ENCODE measurements at regions not wholly inside any gene's neighbourhood (a gene's known extent, or its start where the extent isn't known, plus 50 kb on each side); places are given as distances from the start of the nearest gene placed in this dataset.
A peak's percentile ranks its signal among the peaks of the same experiment; 100 is the strongest.

GRCh38 chr1:177495878-177496277 is 325.1 kb downstream of the BRINP2 start:
- no peak for DNase-seq (ENCODE audit: low read depth in 3 of 3, low spot score in 2 of 3)

- no peak for DNase-seq (ENCODE audit: low read depth in 3 of 3, low spot score in 2 of 3)
Measured at GRCh38 chr1:177490786-177491185, 320.0 kb downstream of the BRINP2 start.

DNA sequence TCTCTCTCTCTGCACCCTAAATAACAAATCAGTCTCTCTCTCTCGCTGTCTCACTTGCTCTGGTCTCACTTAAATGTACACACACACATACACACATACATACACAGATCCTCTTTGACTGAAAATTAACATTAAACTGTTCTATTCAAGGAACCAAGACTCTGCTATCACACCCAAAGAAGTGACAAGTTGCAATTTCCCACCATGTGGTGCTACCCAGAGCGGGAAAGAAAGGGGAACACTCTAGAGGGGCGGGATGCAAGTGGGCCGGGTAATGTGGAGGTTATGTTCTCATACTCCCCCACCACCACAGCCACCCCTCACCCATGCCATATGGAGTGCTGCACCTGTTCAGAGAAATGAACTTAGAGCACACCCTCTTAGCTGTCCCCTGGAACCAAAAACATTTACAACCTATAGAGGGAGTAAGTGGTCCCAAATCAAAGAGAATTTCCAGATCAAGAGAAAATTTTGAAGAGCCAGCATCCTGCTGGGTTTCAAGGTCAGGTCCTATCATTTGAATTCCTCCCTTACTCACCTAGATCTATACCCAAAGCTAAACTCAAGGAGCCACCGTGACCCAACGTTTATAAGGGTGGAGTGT is 319.4 kb downstream of the BRINP2 start:
- DNase-seq (ENCODE audit: low read depth in 3 of 3, low spot score in 2 of 3) = no peak

- no peak for DNase-seq (ENCODE audit: low read depth in 3 of 3, low spot score in 2 of 3)
Measured at GRCh38 chr1:177488722-177489121, 318.0 kb downstream of the BRINP2 start.

- no peak for DNase-seq (ENCODE audit: low read depth in 3 of 3, low spot score in 2 of 3)
Measured at GRCh38 chr1:177487481-177487880, 316.7 kb downstream of the BRINP2 start.

DNA sequence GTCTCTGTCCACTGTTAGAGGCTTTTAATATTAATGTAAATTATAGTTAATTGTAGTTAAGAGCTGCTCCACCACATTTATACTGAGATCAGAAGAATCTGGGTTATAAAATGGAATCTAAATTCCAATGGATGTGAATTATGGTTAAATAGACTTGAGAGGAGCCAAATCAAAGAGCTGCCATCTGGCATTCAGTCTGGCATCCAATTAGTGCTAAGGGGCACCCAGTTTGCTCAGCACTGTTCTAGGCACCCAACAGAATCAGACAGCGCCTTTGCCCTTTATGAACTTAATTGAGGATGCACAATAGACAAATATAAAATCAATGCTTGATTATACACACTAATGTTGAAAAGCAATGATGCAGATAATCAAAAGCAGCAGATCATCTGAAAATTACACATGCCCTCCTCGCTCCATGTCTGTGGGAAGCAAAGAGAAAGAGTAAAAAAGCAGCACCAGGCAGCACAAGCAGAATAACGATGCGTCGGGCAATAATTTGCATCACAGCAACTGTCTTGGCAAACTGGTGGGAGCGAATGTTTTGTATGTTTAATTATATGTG is 310.1 kb downstream of the BRINP2 start:
- no peak for DNase-seq (ENCODE audit: low read depth in 3 of 3, low spot score in 2 of 3)

DNA sequence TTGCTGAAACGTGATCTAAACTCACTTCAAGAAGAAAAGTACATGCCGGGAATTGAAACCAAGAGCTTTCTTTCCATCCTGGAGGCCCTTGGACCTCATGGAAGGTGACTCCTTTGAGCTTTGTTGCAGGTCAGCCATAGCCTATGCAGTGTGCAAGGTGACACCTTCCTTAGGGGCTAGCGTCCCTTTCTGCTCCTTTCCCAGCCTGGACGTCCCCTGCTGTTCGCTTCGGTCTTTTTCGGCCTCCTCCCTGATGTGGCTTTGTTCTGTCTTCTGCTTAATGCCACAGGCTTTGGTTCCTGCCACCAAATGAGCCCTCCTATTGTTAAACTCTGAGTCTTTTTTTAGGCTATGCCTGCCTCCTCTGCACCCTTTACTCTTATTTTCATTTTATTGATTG is 308.8 kb downstream of the BRINP2 start:
- no peak for DNase-seq (ENCODE audit: low read depth in 3 of 3, low spot score in 2 of 3)

- no peak for DNase-seq (ENCODE audit: low read depth in 3 of 3, low spot score in 2 of 3)
Measured at GRCh38 chr1:177476676-177477075, 305.9 kb downstream of the BRINP2 start.

DNA sequence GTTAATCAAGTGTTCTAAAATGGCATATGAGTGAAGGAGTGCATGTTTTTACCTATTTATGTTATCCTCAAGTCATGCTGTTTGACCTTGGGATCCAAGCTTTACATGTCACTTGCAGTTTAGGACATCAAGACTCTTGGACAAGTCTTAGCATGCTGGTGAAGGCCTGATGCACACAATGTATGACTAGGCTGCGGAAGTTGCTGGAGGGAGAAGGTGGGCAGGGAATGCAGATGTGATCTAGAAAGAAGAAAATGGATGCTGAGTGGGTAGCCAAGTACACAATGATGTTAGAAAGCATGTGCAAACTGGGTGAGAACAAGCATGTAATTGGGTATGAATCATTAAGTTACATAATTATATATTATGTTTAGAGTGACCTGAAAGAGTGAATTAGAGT is 301.8 kb downstream of the BRINP2 start:
- no peak for DNase-seq (ENCODE audit: low read depth in 3 of 3, low spot score in 2 of 3)

- no peak for DNase-seq (ENCODE audit: low read depth in 3 of 3, low spot score in 2 of 3)
Measured at GRCh38 chr1:177471244-177471643, 300.5 kb downstream of the BRINP2 start.

DNA sequence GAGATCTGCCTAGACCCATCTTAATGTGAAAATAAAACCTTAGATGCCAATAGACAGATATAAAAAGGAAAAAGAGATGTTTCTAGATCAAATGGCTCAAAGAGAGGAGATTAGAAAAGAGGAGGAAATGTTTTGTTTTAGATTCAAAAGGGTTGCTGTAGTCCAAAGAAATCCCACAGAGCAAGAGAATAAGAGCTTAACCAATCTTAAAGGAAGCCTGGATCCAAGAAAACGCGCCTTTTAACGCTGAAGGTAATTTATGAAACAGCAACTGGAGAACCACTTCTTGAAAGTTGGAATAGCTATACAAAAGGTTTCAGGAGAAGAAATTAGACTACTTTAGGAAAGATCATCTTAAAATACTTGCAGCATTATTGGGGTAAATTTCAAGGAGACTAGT is 298.8 kb downstream of the BRINP2 start:
- no peak for DNase-seq (ENCODE audit: low read depth in 3 of 3, low spot score in 2 of 3)

- no peak for DNase-seq (ENCODE audit: low read depth in 3 of 3, low spot score in 2 of 3)
Measured at GRCh38 chr1:177466286-177466685, 295.5 kb downstream of the BRINP2 start.

DNA sequence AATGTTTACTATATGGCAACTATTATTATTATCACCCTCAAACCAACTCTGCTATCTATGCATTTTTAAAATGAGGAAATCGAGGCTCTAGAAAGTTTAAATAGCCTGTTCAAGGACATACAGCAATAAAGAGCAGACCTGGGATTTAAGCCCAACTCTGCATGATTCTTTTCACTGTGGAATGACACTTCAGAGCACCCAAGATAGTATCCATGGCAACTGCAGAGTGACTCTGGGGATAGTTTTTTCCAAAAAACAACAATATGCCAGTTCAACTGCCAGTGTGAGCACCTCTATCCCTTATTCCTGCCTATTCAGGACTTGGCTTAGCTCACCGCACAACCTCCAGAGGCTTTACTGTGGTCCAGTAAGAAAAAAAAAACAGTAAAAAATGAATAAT is 293.9 kb downstream of the BRINP2 start:
- no peak for DNase-seq (ENCODE audit: low read depth in 3 of 3, low spot score in 2 of 3)

GRCh38 chr1:177451191-177451590 is 280.4 kb downstream of the BRINP2 start:
- peak in 1 of 3 donors; percentile 6 for DNase-seq (ENCODE audit: low read depth in 3 of 3, low spot score in 2 of 3)

GRCh38 chr1:177448652-177449357 is 278.0 kb downstream of the BRINP2 start:
- no peak for DNase-seq (ENCODE audit: low read depth in 3 of 3, low spot score in 2 of 3)

DNA sequence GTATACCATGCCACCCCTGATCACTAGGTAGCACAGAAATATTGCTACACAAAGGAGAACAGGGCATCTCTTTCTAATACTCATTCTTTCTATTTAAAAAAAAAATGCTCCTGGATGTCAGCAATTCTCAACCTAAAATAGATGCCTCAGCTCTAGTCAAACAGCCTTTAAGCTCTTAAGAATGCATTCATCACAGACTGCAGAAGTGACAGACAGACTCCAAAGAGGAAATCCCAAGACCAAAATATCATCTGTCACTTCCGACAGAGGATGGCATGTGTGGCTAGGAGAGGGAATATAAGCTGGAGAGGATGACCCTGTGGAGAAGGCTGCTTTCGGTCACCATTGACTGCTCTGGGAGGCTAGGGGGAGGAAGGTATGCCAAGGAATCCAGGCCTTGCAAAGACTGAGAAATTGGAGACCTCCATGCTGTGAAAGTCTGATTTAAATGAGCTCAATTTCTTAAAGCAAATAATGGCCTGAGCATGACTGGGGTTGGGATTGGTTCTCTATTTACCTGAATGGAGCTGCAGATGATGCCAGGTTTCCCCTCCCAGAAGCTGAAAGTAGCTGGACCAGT is 277.4 kb downstream of the BRINP2 start:
- DNase-seq (ENCODE audit: low read depth in 3 of 3, low spot score in 2 of 3) = no peak

- no peak for DNase-seq (ENCODE audit: low read depth in 3 of 3, low spot score in 2 of 3)
Measured at GRCh38 chr1:177444997-177445746, 274.4 kb downstream of the BRINP2 start.

DNA sequence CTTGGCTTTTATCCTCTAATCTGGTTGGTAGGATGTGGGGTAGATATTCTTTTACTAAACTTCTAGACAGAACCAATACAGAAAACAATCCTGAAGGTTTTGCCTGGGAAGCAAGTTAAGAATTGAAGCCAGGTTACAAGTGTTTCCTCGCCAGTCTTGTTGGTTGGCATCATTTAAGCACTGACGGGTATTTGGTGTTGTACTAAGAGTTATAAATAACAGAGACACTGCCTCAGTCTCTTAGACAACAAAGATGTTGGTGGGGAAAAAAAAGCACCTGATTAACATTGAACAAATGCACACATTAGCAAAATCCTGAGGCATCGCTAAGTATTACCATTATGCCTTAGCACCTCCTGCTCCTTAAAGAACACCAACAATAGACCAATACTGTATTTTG is 272.2 kb downstream of the BRINP2 start:
- DNase-seq (ENCODE audit: low read depth in 3 of 3, low spot score in 2 of 3) = no peak

DNA sequence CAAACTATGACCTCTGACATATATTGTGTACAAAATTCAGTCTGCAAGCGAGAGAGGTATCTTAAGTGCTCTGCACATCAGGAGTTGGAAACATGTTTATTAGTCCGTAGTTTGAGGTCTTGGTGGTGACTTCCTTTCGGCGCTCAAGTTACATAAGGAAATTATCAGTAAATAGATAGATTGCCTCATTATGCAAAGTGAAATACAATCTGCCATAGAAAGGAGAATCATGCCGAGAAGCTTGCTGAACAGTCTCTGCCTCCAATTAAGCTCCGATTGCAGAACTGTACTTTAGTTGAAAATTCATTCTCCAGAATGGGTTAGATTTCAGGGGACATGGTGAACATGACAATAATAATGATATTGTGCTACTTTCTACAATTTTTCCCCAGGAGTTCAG is 271.8 kb downstream of the BRINP2 start:
- no peak for DNase-seq (ENCODE audit: low read depth in 3 of 3, low spot score in 2 of 3)

GRCh38 chr1:177441281-177441680 is 270.5 kb downstream of the BRINP2 start:
- DNase-seq (ENCODE audit: low read depth in 3 of 3, low spot score in 2 of 3) = no peak

GRCh38 chr1:177440821-177441220 is 270.1 kb downstream of the BRINP2 start:
- no peak for DNase-seq (ENCODE audit: low read depth in 3 of 3, low spot score in 2 of 3)
